ENCODE measurements at regions not wholly inside any gene's neighbourhood (a gene's known extent, or its start where the extent isn't known, plus 50 kb on each side); places are given as distances from the start of the nearest gene placed in this dataset.

GRCh38 chr3:64748244-64748904 lies 60.6 kb upstream of the ADAMTS9 start:
- no peak for TF ChIP-seq POLR2A (IDR thresholded peaks at IDR 0.05; ENCODE audit: low read length)
- TF ChIP-seq GATA1 (IDR thresholded peaks at IDR 0.05; ENCODE audit: low read depth, low read length) = no peak
